T-helper 1 cell (primary cell): ENCODE measurements at regions not wholly inside any gene's neighbourhood (a gene's known extent, or its start where the extent isn't known, plus 50 kb on each side); places are given as distances from the start of the nearest gene placed in this dataset.
A peak's percentile ranks its signal among the peaks of the same experiment; 100 is the strongest.

ENCODE experiments used
- DNase-seq, 5 donors: peaks; one replicate each; pipeline ENCODE4 v3.0.0-alpha.2; 2012 to 2020

DNA sequence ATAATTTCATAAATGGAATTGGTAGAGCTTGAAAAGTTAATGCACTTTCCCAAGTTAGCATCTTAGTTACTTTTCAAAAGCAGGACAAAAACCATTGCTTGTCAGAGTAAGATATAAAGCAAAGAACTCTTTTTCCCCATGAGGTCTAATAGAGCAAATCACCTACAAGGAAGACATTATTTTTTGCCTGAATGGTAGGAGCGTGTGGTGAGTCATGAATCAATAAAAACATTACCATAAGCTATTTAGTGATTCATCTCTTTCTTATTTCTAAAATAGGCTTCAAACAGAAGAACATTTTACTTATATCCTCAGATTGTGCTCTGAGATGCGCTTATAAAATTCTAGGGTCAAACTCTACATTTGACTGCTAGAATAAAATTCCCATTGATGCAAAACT, 109.4 kb upstream of the GPRIN3 start:
- no peak for DNase-seq

DNA sequence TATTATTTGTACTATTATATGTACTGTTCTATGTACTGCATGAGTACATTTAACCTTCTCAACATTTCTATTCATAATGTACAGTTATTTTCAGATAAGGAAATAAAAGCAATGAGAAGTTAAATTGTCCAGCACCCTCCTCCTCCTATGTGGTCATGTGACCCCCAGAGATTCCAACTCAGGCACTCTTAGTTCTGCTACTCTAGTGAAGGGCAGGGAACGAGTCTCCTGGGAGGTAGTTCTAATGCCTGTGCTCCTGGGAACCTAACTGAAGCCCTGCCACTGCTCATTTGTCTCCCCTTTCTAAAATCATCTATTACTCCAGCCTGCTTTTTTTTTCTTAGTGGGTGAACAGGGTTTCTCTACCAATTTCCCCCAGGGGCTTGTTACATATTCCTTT, 105.9 kb upstream of the GPRIN3 start:
- no peak for DNase-seq

DNA sequence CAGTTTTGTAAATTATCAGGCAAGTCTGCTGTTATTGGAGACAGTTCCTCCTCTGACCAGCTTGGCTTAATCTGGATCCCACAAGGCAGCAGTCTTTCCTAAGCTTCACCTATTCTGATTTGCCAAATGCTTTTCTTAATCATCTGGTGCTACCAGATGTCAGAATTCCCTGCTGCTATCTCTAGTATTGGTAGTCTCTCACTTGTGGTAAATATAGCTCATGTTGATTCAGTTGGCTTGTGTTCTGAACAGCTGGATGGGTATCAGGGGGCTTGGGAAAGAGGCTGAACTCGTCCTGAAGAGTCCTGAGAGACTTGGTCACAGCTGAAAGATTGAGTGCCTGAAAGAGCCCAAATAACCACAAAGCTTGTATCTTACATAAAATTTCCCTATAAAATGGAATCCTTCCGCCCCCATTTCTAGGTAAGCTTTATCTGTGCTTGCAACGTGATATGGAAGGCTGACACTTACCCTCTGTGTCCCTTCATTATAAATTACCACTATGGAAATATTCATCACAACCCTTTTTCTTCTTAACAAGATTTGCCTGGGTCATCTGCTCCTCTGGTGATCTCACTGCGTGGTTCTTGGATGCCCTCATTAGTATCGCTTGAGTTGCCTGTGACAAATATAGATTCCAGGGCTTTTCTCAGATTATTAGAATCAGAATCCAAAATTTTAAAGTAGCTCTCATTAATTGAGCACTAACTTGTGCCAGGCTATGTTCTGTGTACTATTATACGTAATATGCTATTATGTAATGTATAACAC, 104.1 kb upstream of the GPRIN3 start:
- DNase-seq, result no peak

DNA sequence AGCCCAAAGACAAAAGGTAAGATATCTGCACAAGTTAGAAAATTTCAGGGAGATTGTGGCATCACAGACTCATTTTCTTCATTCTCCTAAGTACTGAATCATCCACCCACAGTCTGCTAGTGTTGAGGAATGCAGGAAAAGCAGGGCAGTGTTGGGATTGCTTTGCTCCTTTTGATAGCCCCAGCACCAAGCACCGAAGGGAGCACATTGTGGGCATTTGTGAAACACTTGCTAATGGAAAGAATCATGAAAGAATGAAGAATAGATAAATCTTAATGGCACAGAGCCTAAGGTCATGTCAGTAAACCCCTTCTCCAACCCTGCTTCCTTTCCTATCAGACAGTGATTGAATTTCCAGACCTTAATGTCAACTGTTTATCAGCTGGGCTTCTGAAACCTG, 103.1 kb upstream of the GPRIN3 start:
- DNase-seq, result no peak

DNA sequence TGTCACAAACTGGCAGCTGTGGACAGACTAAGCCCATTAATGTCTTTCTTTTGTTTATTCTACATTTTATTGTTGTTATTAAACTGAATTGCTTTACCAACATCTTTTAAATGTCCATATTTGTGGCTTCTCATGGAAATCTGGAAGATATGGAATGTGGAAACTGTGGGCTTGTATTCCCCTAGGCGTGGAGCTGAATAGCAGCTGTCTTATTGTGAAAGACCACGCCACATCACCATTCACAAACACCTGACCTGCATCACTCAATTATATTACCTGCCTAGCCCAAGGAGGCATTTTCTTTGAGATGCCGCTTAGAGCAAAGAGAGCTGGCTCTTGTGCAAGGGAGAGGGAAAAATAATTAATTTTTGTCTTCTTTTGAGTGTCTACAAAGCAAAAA, 96.9 kb upstream of the GPRIN3 start:
- no peak for DNase-seq

DNA sequence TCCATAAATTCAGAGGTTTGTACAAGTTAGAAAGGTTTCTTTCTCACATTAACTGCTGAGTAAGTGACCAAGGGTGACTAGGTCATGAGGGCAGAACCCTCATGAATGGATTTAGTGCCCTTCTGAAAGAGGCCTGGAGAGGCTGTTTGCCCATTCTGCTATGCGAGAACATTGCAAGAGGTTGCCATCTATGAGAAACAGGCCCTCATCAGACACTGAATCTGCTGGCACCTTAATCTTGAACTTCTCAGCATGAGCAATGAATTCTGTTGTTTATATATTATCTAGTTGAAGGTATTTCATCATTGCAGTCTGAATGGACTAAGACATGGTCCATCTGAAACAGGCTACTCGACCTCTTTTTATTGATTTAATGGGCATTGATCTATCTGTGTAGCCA, 96.2 kb upstream of the GPRIN3 start:
- no peak for DNase-seq

DNA sequence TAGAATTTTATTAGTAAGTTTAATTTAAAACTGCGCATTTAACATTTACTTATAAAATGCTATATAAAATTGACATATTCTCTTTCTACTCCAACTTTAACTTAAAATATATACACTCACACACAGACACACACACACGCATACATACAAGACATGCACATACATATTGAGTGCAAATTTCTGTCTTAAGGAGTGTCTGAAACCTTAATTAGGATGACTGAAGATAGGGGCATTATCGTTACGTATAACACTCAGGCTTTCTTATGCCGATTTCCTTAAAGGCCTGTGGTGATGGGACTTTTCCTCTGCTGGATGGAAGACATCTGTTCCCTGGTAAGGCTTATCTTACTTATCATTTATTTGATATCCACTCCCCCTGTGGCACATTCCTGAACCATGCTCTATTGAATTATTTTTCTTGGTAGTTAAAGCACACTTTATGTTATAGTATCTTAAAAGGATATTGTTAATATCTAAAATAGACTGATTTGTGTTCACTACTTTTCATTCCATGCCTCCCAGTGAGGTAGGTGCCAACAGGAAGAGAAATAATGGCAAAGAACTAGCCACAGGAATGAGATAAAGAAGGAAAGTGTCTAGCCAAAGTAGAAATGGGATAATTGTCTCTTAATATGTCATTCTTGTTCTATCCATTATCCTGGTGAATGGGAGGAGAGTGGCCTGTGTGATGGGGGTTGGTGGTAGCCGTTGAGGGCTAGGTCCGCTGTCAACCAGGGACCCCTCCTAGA, 92.9 kb upstream of the GPRIN3 start:
- DNase-seq, result no peak

DNA sequence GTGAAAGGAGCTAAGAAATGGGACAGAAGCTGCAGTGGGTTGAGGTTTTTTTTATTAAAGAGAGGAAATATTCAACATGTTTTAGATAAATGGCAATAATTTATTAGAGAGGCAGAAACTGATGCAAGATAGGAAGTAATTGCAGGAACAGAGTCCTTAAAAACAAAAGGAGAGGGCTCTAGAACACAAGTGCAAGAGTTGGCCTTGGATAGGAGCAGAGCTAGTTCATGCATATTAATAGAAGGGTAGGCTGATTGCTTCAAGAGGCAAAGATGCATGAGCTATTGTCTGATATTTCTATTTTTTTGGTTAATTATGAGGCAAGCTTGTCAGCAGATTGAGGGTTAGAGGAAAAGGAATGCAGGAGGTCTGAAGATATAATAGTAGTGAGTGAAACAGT, 91.0 kb upstream of the GPRIN3 start:
- DNase-seq, result no peak

DNA sequence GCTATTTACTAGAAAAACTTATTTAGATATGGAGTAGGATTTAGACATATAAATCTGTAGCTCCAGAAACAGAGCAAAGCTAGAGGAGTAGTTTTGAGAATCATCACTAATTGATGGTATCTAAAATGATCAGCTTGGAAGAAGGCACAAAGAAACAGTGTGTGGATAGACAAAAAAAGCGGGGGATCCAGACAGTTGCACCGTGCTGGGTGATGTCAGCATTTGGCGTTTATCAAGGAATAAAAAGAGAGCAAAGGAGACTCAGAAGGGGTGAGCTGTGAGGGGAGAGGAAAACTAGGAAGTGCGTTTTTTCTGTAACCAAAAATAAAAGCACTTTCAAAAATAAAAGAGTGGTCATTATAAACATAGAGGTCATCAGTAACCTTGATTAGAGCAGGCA, 90.5 kb upstream of the GPRIN3 start:
- DNase-seq, result no peak

DNA sequence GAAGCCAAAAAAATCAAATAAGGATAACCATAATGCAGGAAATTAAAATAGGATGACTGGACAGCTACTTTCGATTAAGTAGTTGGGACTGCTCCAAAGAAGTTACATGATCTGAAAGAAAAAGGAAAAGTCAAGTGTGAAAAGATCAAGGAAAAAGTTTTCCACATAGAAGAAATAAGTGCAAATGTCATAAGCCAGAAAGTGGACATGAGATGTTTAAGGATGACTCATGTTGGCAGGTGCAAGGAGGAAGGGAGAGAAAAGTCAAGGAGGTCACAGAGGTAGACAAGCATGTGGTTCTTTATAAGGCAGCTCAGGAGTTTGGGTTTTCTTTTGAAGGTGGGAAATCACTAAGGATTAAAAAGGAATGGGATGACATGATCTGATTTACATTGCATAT, 89.8 kb upstream of the GPRIN3 start:
- no peak for DNase-seq

DNA sequence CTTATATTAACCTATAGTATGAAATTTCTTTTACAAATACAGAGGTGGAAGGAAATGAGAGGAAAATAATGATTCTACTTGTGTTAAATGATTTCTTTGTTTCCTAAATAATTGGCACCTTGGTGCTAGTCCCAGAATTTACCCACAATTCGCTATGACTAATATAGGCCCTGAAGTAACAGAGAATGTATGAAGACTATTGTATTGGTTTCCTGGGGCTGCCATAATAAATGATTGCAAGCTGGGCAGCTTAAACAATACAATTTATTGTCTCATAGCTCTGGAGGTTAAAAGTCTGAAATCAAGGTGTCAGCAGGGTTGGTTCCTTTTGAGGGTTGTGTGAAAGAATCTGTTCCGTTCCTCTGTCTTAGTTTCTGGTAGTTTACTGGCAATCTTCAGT, 74.8 kb upstream of the GPRIN3 start:
- no peak for DNase-seq

DNA sequence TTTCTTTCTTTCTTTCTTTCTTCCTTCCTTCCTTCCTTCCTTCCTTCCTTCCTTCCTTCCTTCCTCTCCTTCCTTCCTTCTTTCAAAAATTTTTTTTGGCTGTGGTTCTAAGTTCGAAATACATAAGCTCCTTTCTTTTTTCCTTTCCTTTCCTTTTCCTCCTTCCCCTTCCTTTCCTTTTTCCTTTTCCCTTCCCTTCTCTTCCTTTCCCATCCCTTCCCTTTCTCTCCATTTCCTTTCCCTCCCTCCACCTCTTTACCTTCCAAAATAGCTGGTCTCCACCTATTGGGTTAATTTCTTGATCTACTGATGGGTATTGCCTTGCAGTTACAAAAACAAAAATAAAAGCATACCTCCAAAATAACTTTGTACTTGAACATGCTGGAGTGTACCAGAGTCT, 73.4 kb upstream of the GPRIN3 start:
- no peak for DNase-seq

DNA sequence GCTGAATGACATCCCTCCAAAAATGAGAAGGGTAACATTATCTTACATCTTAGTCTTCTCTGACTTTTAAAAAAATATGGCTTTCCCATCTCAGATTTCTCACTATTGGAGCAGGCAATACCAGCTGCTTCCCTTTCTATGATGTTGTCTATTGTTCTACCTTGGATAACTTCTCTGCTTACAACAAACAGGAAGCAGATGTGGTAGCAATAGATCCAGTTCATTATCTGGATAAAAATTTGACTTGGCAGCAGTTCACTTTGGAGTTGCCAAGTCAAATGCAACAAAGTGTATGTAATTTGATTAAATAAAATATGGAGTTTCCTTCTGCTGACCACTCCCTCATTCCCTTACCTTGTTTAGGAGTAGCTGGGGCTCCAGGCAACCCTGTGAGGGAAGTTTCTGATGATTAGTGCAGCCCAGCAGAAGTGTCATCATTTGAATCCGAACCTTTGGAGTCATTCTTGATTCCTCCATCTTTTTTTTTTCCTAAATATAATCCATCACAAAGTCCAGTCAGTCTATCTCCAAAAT, 72.0 kb upstream of the GPRIN3 start:
- no peak for DNase-seq

DNA sequence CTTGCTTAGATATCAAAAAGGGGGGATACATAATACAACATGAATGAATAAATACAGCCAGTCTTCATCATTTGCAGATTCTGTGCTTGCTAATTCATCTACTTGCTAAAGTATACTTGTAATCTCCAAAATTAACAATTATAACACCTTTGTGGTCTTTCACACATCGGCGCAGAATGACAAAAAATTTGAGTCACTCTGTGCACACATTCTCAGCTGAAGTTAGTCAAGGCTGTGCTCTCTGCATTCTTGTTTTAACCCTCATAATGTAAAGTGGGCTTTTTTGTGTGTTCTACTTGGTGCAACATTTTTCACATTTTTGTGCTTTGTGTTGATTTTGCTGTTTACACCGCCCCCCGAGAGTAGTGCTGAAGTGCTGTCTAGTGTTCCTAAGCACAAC, 65.8 kb upstream of the GPRIN3 start:
- DNase-seq, result no peak

DNA sequence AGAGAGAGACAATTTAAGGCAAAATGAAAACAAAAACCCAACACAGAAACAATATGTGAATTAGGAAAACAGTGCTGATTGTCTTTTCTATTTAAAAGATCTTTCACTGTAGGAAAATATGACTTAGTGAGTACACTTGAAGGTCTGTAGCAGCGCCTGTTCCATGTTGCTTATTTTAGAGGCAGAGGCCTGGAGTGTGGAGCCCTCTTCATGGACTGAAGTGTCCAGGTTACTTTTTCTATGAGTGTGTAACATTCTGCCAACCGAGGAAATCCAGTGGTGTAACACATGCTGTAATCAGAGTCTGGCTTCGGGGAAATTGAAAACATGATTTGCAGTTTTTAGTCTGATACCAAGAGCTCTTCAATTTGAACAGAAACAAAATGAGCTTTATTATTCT, 64.0 kb upstream of the GPRIN3 start:
- DNase-seq, result no peak

DNA sequence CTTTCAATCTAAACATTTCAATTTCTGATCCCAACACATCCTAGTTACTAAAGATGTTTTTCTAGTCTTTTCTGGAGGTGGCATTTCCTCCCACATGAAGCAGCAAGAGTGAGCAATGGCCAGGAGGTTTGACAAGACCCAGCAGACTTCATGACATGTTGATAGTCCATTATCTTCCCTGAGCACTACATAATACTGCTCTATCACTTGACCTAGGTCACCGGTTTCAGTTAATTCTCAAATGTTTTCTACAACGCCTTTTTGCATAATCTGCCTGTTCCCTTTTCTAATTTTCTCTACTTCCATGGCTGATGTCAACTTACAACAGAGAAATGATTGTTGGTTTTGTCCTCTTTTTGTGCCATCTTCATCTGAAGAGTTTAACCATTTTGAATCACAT, 62.0 kb upstream of the GPRIN3 start:
- no peak for DNase-seq

DNA sequence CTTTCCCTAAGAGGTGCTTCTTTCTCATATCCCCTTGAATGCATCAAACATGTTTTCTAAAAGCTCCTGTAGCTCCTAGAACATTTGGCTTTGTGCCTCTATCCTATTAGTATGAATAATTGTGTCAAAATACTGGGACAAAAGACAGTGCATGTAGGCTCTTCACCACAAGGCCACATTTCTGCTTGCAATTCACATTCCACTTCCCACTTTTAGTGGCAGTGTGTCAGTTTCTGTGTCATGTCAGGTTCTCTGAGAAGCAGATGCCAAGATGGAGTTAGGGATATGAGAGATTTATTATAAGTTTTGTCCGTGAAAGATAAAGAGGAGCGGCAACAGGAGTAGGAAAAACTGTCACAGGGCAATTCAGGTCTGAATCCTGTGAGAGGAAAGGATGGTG, 61.3 kb upstream of the GPRIN3 start:
- no peak for DNase-seq

DNA sequence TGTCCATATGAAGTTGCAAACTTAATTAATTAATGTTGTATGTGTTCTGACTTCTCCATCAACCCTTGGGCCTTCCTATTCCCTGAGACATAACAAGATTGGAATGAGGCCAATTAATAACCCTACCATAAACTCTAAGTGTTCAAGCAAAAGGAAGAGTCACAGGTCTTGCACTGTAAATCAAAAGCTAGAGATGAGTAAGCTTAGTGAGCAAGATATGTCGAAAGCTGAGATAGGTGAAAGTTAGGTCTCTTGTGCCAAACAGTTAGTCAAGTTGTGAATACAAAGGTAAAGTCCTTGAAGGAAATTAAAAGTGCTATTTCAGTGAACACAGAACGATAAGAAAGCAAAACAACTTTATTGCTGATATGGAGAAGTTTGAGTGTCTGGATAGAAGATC, 58.2 kb upstream of the GPRIN3 start:
- DNase-seq, result peak in 1 of 5 donors; percentile 65

DNA sequence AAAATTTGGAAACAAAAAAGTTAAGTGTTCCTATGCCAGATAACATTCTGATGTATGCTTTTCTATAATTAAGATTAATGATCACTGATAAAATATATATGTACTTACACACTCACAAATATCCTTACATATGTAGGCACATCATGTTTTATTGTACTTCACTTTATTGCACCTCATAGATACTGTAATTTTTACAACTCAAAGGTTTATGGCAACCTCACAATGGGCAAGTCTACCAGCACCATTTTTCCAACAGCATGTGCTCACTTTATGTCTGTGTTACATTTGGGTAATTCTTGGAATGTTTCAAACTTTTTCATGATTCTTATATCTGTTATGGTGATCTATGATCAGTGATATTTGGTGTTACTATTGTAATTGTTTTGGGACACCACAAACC, 57.8 kb upstream of the GPRIN3 start:
- DNase-seq, result no peak

DNA sequence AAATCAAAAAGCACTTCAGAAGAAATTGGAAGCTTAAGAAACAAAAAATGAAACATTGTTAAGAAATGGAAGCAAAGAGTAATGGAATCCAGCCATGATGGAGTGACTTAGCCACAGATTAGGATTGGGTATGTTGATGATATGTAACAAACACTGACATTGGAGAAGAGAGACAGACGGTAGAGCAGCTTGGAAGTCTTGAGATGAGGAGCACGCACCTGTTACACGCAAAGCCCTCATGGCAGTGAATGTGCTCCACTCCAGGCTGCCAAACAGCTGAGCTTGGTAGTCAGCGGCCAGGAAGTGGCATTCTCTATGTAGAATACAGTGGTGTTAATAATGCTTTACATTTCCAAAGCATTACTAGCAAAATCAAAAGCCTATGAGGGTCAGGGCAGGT, 56.9 kb upstream of the GPRIN3 start:
- DNase-seq, result no peak

DNA sequence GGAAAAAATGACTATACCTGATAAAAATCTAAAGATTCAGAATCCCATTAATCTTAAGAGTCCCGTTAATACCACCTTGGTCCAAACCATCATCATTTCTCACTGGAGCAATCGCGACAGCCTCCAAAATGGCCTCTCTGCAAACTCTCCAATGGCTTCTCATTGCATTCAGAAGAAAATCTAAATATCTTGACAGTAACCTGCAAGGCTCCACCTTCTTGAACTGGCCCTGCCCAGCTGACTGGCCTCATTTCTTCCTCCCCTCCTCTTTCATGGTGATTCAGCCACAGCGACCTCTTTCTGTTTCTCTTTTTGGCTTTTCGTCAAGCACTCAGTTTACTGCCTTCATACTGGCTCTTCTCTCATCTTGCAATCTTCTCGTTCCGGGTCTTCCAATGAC, 56.2 kb upstream of the GPRIN3 start:
- no peak for DNase-seq

DNA sequence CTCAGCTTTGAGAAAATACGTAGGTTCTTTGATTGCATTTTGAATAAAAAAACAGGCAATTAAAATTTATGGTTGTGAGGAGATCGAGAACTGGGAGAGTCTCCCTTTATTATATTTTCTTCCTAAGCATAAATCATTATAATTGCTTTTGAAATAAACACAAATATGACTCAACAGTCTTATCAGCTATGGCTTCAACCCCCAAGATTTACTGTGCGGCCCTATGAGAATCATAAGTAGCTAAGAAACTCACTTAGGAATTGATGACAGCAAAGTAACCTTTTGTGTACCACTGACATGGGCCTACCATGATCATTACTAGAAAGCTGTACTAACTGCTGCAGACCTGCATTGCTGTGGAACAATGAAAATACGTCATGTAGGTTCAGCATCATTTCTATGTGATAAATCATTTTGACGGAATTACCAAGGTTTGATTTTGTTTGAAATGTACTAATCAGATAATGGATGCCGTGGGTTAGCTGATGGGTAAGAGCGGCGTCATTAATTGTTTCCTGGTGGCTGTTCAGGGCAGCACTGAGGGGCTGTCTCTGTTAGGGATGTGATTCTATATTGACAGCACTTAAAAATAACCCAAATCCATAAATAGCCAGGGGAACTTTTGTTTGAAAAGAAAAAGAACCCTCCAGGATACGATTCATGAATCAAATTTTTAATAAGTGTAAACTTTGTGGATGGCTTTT, 51.5 kb upstream of the GPRIN3 start:
- DNase-seq, result no peak

DNA sequence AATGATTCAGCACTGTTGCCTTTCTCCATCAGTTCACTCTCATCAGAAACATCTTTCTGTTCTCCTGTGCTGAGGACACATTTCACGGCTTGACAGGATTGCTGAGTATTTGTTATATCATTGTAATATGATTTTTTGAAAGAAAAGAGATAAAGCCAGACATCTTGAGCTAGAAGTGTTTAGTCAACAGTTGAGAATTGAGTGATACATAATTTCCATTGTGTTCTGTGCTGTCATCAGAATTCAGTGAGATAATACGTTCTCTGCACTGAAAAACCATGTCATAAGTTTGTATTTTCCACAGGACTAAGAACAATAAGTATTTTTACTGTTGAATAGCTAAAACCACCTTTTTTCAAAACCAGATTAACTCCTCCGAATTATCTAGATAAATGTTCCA, 50.2 kb upstream of the GPRIN3 start:
- no peak for DNase-seq
